ENCODE measurements at regions not wholly inside any gene's neighbourhood (a gene's known extent, or its start where the extent isn't known, plus 50 kb on each side); places are given as distances from the start of the nearest gene placed in this dataset.

GRCh38 chr7:17099083-17099973 is 199.1 kb upstream of the AHR start:
- TF ChIP-seq CTCF (IDR thresholded peaks at IDR 0.05) (no peak), POLR2A (IDR thresholded peaks at IDR 0.05) (peak in 1 of 4 donors; percentile 28)
